ENCODE measurements at regions not wholly inside any gene's neighbourhood (a gene's known extent, or its start where the extent isn't known, plus 50 kb on each side); places are given as distances from the start of the nearest gene placed in this dataset.
"Not testable (repeated sequence)": the region's sequence is repeated elsewhere in the genome, so short reads cannot be mapped to it uniquely, and the experiment has no call there.

- DNase-seq (ENCODE audit: low read depth), result no peak
These were observed 122.9 kb upstream of the SALL3 start for GRCh38 chr18:78856569-78857313.

- DNase-seq (ENCODE audit: low read depth), result no peak
These were observed 122.1 kb upstream of the SALL3 start for GRCh38 chr18:78857314-78858150.

- DNase-seq (ENCODE audit: low read depth), result no peak
These were observed 119.9 kb upstream of the SALL3 start for GRCh38 chr18:78859686-78860085.

GRCh38 chr18:78860117-78860516 is 119.5 kb upstream of the SALL3 start:
- DNase-seq (ENCODE audit: low read depth), result no peak

DNA sequence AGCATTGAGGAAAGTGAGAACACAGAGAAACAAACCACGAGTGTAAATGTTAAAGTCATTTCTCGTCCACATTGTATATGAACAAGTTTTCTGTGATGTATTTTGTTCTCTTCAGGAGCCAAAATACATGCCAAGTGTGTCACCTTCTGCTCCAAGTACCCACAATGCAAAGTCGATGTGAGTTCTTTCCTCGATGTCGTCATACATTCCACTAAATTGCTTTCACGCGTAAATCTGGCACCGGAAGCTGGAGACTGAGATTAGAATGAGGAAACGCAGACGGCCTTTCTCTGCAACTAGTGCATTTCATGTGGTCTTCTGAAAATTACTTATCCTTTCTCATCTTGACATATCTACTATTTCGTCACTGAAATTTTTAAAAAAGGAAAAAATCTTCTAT is 118.5 kb upstream of the SALL3 start:
- DNase-seq (ENCODE audit: low read depth), result no peak

GRCh38 chr18:78861706-78862105 is 117.9 kb upstream of the SALL3 start:
- DNase-seq (ENCODE audit: low read depth), result no peak

- no peak for DNase-seq (ENCODE audit: low read depth)
These were observed 117.2 kb upstream of the SALL3 start for GRCh38 chr18:78862395-78862794.

DNA sequence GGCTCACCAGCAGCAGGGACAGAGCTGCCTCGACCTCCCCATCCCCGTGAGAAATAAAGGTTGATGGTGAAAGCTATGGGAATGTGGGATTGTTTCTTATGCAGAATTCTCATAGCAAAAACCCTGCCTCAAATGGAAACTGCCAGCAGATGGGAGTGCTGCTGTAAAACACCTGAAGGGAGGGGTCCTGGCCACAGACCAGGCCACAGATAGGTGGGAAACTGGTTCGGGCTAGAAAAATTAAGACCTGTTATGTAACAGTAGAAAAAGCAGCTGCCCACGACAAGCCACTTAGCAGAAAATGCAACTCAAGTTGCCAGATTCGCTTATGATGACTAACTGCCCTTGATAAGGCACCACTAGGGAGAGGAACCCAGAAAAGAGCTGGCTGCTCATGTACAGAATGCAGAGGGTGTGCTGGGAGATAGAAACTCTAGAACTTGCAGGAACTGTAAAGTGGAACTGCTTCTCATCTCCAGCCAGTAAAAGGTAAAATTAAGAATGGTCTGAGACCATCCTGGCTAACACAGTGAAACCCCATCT is 114.5 kb upstream of the SALL3 start:
- no peak for DNase-seq (ENCODE audit: low read depth)

DNA sequence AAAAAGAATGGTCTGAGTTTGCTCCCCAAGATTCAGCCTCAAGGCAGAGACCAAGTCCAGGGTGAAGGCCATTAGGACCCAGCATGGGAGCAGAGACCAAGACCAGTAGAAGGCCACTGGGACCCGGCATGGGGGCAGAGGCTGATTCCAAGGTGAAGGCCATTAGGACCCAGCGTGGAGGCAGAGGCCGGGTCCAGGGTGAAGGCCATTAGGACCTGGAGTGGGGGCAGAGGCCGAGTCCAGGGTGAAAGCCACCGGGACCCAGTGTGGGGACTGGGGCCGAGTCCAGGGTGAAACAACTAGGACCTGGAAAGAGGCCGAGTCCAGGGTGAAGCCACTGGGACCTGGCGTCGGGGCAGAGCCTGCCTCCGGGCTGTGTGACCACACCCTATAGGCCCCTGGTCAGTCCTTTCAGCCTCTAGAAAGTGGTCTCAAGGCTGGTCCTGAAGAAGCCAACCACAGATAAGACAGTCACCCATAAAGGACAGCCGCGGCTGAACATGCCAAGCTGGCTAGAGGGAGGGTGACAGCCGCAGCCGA is 113.8 kb upstream of the SALL3 start:
- DNase-seq (ENCODE audit: low read depth), result no peak

GRCh38 chr18:78867131-78867530 is 112.5 kb upstream of the SALL3 start:
- no peak for DNase-seq (ENCODE audit: low read depth)

DNA sequence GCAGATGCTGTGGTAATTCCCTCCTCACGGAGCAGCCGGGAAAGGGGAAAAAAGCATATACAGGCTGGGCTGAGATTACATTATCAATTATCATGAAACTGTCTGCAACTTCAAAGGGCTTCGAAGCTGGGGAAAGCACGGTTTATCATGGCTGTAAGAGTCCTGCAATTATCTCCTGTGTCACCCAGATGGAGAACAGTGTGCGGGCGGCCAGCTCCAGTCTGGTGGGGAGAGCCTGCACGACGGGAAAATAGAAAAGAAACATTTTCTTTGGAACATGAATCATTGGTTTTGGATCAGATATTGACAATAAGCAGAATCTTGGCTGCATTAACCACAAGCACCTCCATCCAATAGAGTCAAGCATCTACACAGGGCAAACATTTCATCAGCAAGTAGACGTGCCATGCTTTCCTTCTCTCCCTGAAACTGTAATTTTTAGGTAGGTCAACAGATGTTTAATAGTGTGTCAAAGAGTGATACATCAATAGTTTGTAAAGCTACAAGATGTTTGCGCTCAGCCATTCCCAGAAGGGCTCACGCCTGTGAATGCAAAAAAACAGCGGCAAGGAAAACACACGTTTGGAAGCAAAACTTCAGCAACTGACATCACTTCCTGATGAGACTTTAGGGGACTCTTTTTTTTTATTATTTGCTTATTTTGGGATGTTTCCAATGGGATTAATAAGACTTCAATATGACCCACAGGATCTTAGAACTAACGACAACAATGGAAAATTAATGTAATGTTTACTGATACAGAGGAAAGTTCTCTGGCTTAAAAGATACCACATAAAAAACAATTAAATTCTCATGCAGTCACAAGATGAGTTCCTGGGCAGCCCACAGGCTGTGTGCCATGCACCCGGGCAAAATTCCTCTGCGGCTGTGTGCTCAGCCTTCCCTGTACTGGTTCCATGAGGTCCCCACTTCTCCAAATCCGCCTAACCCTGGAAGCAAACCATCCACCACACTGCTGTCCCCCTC is 111.0 kb upstream of the SALL3 start:
- no peak for DNase-seq (ENCODE audit: low read depth)

DNA sequence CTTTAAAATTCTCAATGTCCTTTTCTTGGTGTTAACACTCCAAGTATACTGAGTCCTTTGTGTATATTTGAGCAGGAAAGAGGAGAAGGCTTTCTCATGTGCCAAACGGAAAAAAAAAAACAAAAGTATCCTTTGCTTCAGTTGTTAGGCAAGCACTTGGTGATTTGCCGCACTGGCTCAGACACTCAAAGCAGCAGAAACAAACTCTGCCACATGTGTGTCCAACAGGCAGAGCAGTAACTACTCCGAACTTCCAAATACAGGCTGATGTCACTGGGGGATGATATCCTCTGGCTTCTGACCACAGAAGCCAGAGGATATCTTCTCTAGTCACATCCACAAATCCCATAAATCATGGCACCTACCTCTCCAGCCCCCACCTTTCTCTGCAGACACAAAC is 108.0 kb upstream of the SALL3 start:
- no peak for DNase-seq (ENCODE audit: low read depth)

GRCh38 chr18:78873926-78874500 is 105.6 kb upstream of the SALL3 start:
- DNase-seq (ENCODE audit: low read depth), result no peak

GRCh38 chr18:78875016-78875777 is 104.4 kb upstream of the SALL3 start:
- DNase-seq (ENCODE audit: low read depth), result no peak

GRCh38 chr18:78875778-78876650 is 103.6 kb upstream of the SALL3 start:
- DNase-seq (ENCODE audit: low read depth), result no peak

DNA sequence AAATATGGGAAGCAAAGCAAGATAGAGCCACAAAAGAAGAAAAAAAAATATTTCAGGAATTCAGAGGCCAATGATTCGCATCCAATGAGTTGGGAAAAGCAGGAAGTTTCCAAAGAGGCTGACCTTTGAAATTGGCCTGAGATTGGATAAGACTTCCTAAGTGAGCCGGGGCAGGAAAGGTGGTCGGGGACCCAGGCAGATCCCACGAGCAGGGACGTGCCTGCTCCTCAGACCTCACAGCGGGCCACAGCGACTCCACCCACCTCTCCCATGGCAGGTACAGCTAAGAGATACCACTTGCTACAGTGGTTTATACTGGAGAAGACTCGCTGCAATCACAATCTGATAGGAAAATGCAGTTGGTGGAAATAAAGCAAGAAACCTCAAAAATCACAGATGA is 102.8 kb upstream of the SALL3 start:
- no peak for DNase-seq (ENCODE audit: low read depth)

DNA sequence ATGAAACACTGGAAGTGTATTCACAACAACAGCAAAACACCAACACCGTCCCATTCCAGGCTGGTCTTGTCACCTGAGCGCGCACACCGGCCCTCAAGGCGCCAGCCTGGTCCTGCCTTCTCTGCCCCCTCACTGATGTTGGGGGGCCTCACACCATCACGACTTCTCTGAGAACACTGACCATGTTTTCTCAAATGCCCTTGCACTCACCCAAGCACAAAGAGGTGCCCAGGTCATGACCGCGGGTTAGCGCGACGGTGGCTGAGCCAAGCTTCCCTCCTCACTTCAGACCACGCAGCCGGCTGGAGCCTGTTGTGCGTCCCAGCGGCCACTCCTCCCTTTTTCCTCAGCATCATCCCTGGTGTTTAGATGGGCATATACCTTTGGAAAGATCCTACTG is 101.3 kb upstream of the SALL3 start:
- no peak for DNase-seq (ENCODE audit: low read depth)

DNA sequence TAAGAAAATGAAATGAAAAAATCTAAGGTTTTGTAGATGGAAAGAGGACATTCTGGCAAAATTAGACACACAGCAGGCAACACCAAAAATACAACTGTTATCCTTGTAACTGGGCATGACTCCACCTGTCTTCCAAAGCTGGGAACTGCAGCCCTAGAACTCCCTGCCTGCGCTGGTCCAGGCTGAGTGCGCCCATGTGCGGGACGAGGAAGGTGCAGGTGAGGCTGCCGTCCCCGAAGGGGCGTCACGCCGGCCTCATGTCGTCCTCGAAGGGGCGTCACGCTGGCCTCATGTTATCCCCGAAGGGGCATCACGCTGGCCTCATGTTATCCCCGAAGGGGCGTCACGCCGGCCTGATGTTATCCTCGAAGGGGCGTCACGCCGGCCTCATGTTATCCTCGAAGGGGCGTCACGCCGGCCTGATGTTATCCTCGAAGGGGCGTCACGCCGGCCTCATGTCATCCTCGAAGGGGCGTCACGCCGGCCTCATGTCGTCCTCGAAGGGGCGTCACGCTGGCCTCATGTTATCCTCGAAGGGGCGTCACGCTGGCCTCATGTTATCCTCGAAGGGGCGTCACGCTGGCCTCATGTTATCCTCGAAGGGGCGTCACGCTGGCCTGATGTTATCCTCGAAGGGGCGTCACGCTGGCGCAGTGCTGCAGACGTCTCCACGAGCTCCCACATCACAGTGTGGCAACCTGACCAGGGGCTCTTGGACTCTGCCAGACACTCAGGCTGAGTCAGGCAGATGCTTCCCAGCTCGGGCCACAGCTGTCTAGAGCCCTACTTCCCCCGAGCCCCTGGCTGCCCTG is 100.3 kb upstream of the SALL3 start:
- DNase-seq (ENCODE audit: low read depth), result not testable (repeated sequence)

DNA sequence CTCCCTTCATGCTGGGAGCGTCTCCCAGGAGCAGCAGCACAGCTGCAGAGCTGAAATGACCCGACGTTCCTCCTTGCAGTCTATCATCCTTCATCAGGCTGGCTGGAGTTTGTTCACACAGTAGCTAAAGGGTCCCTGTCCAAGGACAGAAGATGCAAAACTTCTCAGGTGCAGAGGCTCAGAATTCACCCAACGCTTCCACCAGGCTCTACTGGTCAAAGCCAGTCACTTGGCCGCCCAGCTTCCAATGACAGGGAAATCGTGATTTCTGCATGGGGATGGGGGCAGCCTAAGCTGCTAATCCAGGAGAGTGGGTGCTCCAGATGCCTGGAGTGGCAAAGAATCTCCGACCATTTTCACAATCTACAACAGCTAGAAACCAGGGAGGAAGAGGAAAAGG is 97.0 kb upstream of the SALL3 start:
- no peak for DNase-seq (ENCODE audit: low read depth)
